ENCODE measurements at regions not wholly inside any gene's neighbourhood (a gene's known extent, or its start where the extent isn't known, plus 50 kb on each side); places are given as distances from the start of the nearest gene placed in this dataset.
"Not testable (repeated sequence)": the region's sequence is repeated elsewhere in the genome, so short reads cannot be mapped to it uniquely, and the experiment has no call there.

GRCh38 chr7:15848901-15849300, 162.4 kb upstream of the MEOX2 start:
- DNase-seq = no peak

GRCh38 chr7:15848362-15848761, 161.9 kb upstream of the MEOX2 start:
- no peak for DNase-seq

- DNase-seq = no peak
These were observed 159.4 kb upstream of the MEOX2 start for GRCh38 chr7:15845868-15846267.

- DNase-seq = no peak
These were observed 159.0 kb upstream of the MEOX2 start for GRCh38 chr7:15845461-15845860.

GRCh38 chr7:15839416-15840100, 153.1 kb upstream of the MEOX2 start:
- no peak for DNase-seq

- DNase-seq = no peak
These were observed 151.8 kb upstream of the MEOX2 start for GRCh38 chr7:15838265-15838664.

- no peak for DNase-seq
These were observed 150.9 kb upstream of the MEOX2 start for GRCh38 chr7:15837306-15837950.

- DNase-seq = no peak
These were observed 150.2 kb upstream of the MEOX2 start for GRCh38 chr7:15836651-15837050.

- DNase-seq = no peak
These were observed 149.6 kb upstream of the MEOX2 start for GRCh38 chr7:15836041-15836440.

- no peak for DNase-seq
These were observed 148.0 kb upstream of the MEOX2 start for GRCh38 chr7:15834446-15834845.

- no peak for DNase-seq
These were observed 146.5 kb upstream of the MEOX2 start for GRCh38 chr7:15832996-15833395.

- DNase-seq = no peak
These were observed 145.1 kb upstream of the MEOX2 start for GRCh38 chr7:15831606-15832005.

- DNase-seq = no peak
These were observed 143.2 kb upstream of the MEOX2 start for GRCh38 chr7:15829691-15830090.

GRCh38 chr7:15828881-15829280, 142.4 kb upstream of the MEOX2 start:
- no peak for DNase-seq

GRCh38 chr7:15821484-15822427, 135.3 kb upstream of the MEOX2 start:
- no peak for DNase-seq

- DNase-seq = no peak
These were observed 133.8 kb upstream of the MEOX2 start for GRCh38 chr7:15820319-15820718.

- DNase-seq = no peak
These were observed 130.4 kb upstream of the MEOX2 start for GRCh38 chr7:15816835-15817426.

GRCh38 chr7:15813448-15813847, 127.0 kb upstream of the MEOX2 start:
- no peak for DNase-seq

- not testable (repeated sequence) for DNase-seq
These were observed 123.9 kb upstream of the MEOX2 start for GRCh38 chr7:15810383-15810782.

GRCh38 chr7:15809936-15810335, 123.5 kb upstream of the MEOX2 start:
- DNase-seq = not testable (repeated sequence)

GRCh38 chr7:15805891-15806290, 119.4 kb upstream of the MEOX2 start:
- DNase-seq = no peak

GRCh38 chr7:15802425-15802824, 115.9 kb upstream of the MEOX2 start:
- no peak for DNase-seq

GRCh38 chr7:15801551-15801950, 115.1 kb upstream of the MEOX2 start:
- no peak for DNase-seq
